GM12878 (cell line): ENCODE measurements at regions not wholly inside any gene's neighbourhood (a gene's known extent, or its start where the extent isn't known, plus 50 kb on each side); places are given as distances from the start of the nearest gene placed in this dataset.

Source experiments
- ATAC-seq: fragments of 200-7000 bp; cut with Tn5 transposase; 3 replicates; pipeline ENCODE4 v1.9.1; 2020; ENCODE audit warnings: mild to moderate bottlenecking, moderate library complexity
- BruUV-seq: library from RNA; stranded (reverse); fragments of 400-500 nt; replicated peaks from 2 replicates; lab custom pipeline; 2021; lab: Mats Ljungman, UMichigan
- CTCF ChIA-PET: fragments of 300-600 bp; sonication (Branson Sonifier 250); formaldehyde crosslinking; extraction: SDS; loops from one replicate; lab custom pipeline; 2021; ENCODE audit warnings: inconsistent platforms; lab: Yijun Ruan, JAX
- POLR2A ChIA-PET: fragments of 350-600 bp; formaldehyde crosslinking; extraction: SDS; loops from one replicate; lab custom pipeline; 2021; ENCODE audit warnings: inconsistent platforms; lab: Charles Lee
- RAD21 ChIA-PET: fragments of 300-600 bp; sonication (Branson Sonifier 250); formaldehyde crosslinking; loops from one replicate; lab custom pipeline; 2023; ENCODE audit warnings: antibody characterized with exemption; ENCODE audit not compliant: unreplicated experiment; lab: Charles Lee
- SMC1A ChIA-PET: fragments of 300-600 bp; sonication (Branson Sonifier 250); formaldehyde crosslinking; loops from one replicate; lab custom pipeline; 2023; ENCODE audit not compliant: unreplicated experiment, uncharacterized antibody; lab: Charles Lee
- DNase-seq: peaks from one replicate; pipeline ENCODE4 v3.0.0-alpha.2; 2011; ENCODE audit warnings: low read depth, low spot score
- FAIRE-seq: peaks from 3 replicates; lab custom pipeline; 2011; peaks lifted over from hg19 to GRCh38; lab: Jason Lieb, UNC
- H2AFZ ChIP-seq: 2 replicates; pipeline ENCODE4 v1.6.0; 2011; ENCODE audit warnings: low read depth, low read length, control low read depth; ENCODE audit not compliant: control insufficient read depth
- H3K27ac ChIP-seq: 2 replicates; pipeline ENCODE4 v1.5.1; 2011; ENCODE audit warnings: control low read depth; ENCODE audit not compliant: control insufficient read depth, insufficient read depth
- H3K27me3 ChIP-seq, 2 experiments: replicated peaks in 1 of 2; 2 replicates each; pipeline versions ENCODE4 v1.6.0 to v1.6.1; 2011; ENCODE audit warnings: low read length in 1 of 2; ENCODE audit not compliant: control insufficient read depth in 2 of 2, insufficient read depth in 2 of 2
- H3K36me3 ChIP-seq, 2 experiments: 2 replicates each; pipeline ENCODE4 v1.5.1; 2011; ENCODE audit warnings: low read length in 1 of 2; ENCODE audit not compliant: control insufficient read depth in 2 of 2, insufficient read depth in 2 of 2
- H3K4me1 ChIP-seq: 2 replicates; pipeline ENCODE4 v1.6.1; 2011; ENCODE audit warnings: mild to moderate bottlenecking, low read length, moderate library complexity, mixed read lengths; ENCODE audit not compliant: control insufficient read depth, insufficient read depth
- H3K4me2 ChIP-seq: 2 replicates; pipeline ENCODE4 v1.6.0; 2011; ENCODE audit warnings: control low read depth; ENCODE audit not compliant: control insufficient read depth, insufficient read depth
- H3K4me3 ChIP-seq: fragments of 200-600 bp; sonication (generic); 2 replicates; pipeline ENCODE4 v1.5.1; 2016
- H3K79me2 ChIP-seq: 2 replicates; pipeline ENCODE4 v1.6.0; 2011; ENCODE audit warnings: low read length; ENCODE audit not compliant: control insufficient read depth, insufficient read depth
- H3K9ac ChIP-seq: 2 replicates; pipeline ENCODE4 v1.8.0; 2011; ENCODE audit warnings: low read length, control low read depth, mixed read lengths; ENCODE audit not compliant: control insufficient read depth, insufficient read depth
- H3K9me3 ChIP-seq: replicated peaks from 3 replicates; pipeline ENCODE4 v1.5.1; 2011; ENCODE audit warnings: mild to moderate bottlenecking, low read length; ENCODE audit not compliant: control insufficient read depth, insufficient read depth
- H4K20me1 ChIP-seq: 2 replicates; pipeline ENCODE4 v1.6.0; 2011; ENCODE audit not compliant: control insufficient read depth, insufficient read depth
- ATF7 ChIP-seq: fragments of 450-650 bp; IDR thresholded peaks from 2 replicates; pipeline ENCODE4 v1.6.1; 2016; ENCODE audit warnings: low read depth, mild to moderate bottlenecking
- CHD4 ChIP-seq: fragments of 200-600 bp; sonication (generic); IDR thresholded peaks from 2 replicates; pipeline ENCODE4 v1.6.1; 2016; ENCODE audit warnings: mild to moderate bottlenecking
- DPF2 ChIP-seq: fragments of 450-650 bp; IDR thresholded peaks from 2 replicates; pipeline ENCODE4 v1.6.1; 2017; ENCODE audit warnings: mild to moderate bottlenecking
- EP300 ChIP-seq, 2 experiments: fragments of 150-350 bp in 1 of 2; IDR thresholded peaks; 2 replicates each; pipeline ENCODE4 v1.6.1; 2011 to 2012; ENCODE audit warnings: low read depth in 2 of 2, low read length in 2 of 2, borderline replicate concordance in 1 of 2, improper control_type of control experiment in 1 of 2, inconsistent platforms in 1 of 2; ENCODE audit not compliant: control insufficient read depth in 1 of 2
- IRF4 ChIP-seq: IDR thresholded peaks from 2 replicates; pipeline ENCODE4 v1.6.1; 2011; ENCODE audit warnings: low read depth, low read length
- KAT2A ChIP-seq: conservative IDR thresholded peaks from 2 replicates; pipeline ENCODE4 v1.6.1; 2011; ENCODE audit warnings: low read depth, low read length; ENCODE audit not compliant: control insufficient read depth
- MEF2A ChIP-seq: IDR thresholded peaks from 2 replicates; pipeline ENCODE4 v1.6.1; 2011; ENCODE audit warnings: low read depth, mild to moderate bottlenecking, low read length, moderate library complexity; ENCODE audit not compliant: insufficient read depth
- MTA2 ChIP-seq: fragments of 450-650 bp; IDR thresholded peaks from 2 replicates; pipeline ENCODE4 v1.6.1; 2016; ENCODE audit warnings: low read depth, mild to moderate bottlenecking, moderate library complexity
- MYC ChIP-seq: IDR thresholded peaks from 2 replicates; pipeline ENCODE4 v1.6.1; 2011; ENCODE audit warnings: mild to moderate bottlenecking, low read length, moderate library complexity, inconsistent platforms; ENCODE audit not compliant: insufficient read depth, insufficient replicate concordance, insufficient read length, severe bottlenecking
- NFYA ChIP-seq: IDR thresholded peaks from 2 replicates; pipeline ENCODE4 v1.6.1; 2011; ENCODE audit warnings: low read depth, mild to moderate bottlenecking, low read length, improper control_type of control experiment, borderline replicate concordance
- PAX5 ChIP-seq: IDR thresholded peaks from 2 replicates; pipeline ENCODE4 v1.6.1; 2011; ENCODE audit warnings: low read depth, low read length, borderline replicate concordance
- SIX5 ChIP-seq: IDR thresholded peaks from 2 replicates; pipeline ENCODE4 v1.6.1; 2011; ENCODE audit warnings: mild to moderate bottlenecking, low read depth, low read length, moderate library complexity; ENCODE audit not compliant: severe bottlenecking
- STAT1 ChIP-seq: fragments of 450-650 bp; conservative IDR thresholded peaks from 2 replicates; pipeline ENCODE4 v1.6.1; 2014; ENCODE audit warnings: antibody characterized with exemption, mild to moderate bottlenecking
- ZBED1 ChIP-seq: IDR thresholded peaks from 2 replicates; pipeline ENCODE4 v1.6.1; 2016; ENCODE audit warnings: borderline replicate concordance
- ZNF207 ChIP-seq: fragments of 450-650 bp; IDR thresholded peaks from 2 replicates; pipeline ENCODE4 v1.6.1; 2014; ENCODE audit warnings: antibody characterized with exemption, mild to moderate bottlenecking, borderline replicate concordance
- ZSCAN29 ChIP-seq: fragments of 450-650 bp; IDR thresholded peaks from 2 replicates; pipeline ENCODE4 v1.6.1; 2017; ENCODE audit warnings: mild to moderate bottlenecking, moderate library complexity
- WGBS: methylation state at CpG from one replicate; pipeline ENCODE4 v1.1.6; 2016; ENCODE audit warnings: low lambda C conversion rate; ENCODE audit not compliant: insufficient replicate concordance, insufficient coverage; ENCODE audit errors: missing lambda C conversion rate; 5-methylcytosine and 5-hydroxymethylcytosine counted together
- in situ Hi-C: fragments of 300-500 bp; cut with MboI; formaldehyde crosslinking; loops from 9 replicates; pipeline ENCODE4 v1.14.3; 2018; ENCODE audit warnings: mixed read lengths
- intact Hi-C: fragments of 100-400 bp; cut with micrococcal nuclease; formaldehyde crosslinking; loops from one replicate; pipeline ENCODE4 v1.14.2; 2022; ENCODE audit not compliant: unreplicated experiment
- TF ChIP-seq, protein P1 (sequence below): IDR thresholded peaks from 2 replicates; pipeline ENCODE4 v1.6.1; 2012; ENCODE audit warnings: mild to moderate bottlenecking, low read depth, low read length
- TF ChIP-seq, protein P2 (sequence below), 3 experiments: IDR thresholded peaks in 2 of 3; conservative IDR thresholded peaks in 1 of 3; 2 replicates each; pipeline ENCODE4 v1.5.1; 2011; ENCODE audit warnings: low read depth in 3 of 3, low read length in 3 of 3, mild to moderate bottlenecking in 3 of 3, control low read depth in 2 of 3, moderate library complexity in 2 of 3, inconsistent platforms in 1 of 3, mixed read lengths in 1 of 3; ENCODE audit not compliant: control insufficient read depth in 2 of 3, insufficient read depth in 1 of 3; ENCODE audit errors: extremely low read depth in 1 of 3
- TF ChIP-seq, protein P3 (sequence below): IDR thresholded peaks from 2 replicates; pipeline ENCODE4 v1.6.1; 2011; ENCODE audit warnings: borderline replicate concordance, low read depth, mild to moderate bottlenecking, moderate library complexity, mixed read lengths, low read length; ENCODE audit not compliant: insufficient read depth; ENCODE audit errors: extremely low read length

DNA sequence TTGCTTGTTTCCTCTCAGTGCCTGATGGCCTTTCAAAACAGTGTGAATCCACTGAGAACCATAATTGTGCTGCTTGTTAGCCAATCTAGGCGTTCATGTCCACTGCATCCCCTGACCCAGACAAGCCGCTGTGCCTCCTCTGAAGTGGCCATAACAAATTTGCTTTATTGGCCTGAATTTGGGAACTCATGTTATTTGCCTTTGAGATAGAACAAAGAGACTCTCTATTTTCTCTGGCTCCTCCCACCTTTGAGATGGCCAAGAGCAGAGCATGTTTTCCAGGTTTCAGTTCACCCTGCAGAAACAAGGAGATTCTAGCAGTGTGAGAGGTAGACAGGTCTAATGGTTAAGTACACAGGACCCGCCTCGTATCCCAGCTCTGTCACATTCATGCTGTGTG lies 723.9 kb downstream of the MED13L start:
- no TSS peak for BruUV-seq
- intact Hi-C loops, result no loop called here
- Histone ChIP-seq H3K4me2 (no peak overlapping the region), H3K9me3 (no peaks in the 10 kb centered on the region), H2AFZ (no peak overlapping the region), H3K9ac (no peak overlapping the region), H3K4me3 (no peak overlapping the region), H3K27me3 (no peaks in the 10 kb centered on the region), H3K4me1 (no peaks in the 10 kb centered on the region), H4K20me1 (no peaks in the 10 kb centered on the region), H3K27ac (no peak overlapping the region), H3K36me3 (no peaks in the 10 kb centered on the region), H3K79me2 (no peaks in the 10 kb centered on the region)
- POLR2A ChIA-PET, result no interaction called here
- FAIRE-seq (no peak), DNase-seq (no peak), ATAC-seq (no peak)
- RAD21 ChIA-PET, result no interaction called here
- SMC1A ChIA-PET, result no interaction called here
- WGBS, result 34% methylated on average over 4 of the region's 4 CpGs
- in situ Hi-C loops, result no loop called here
- CTCF ChIA-PET, result no interaction called here
- no peak for TF ChIP-seq MTA2
- no peak for TF ChIP-seq ZNF207
- TF ChIP-seq EP300 (IDR thresholded peaks at IDR 0.05; ENCODE audit: borderline replicate concordance in 1 of 2, control insufficient read depth in 1 of 2, low read depth in 2 of 2, low read length in 2 of 2), result no peak
- TF ChIP-seq, protein P1, sequence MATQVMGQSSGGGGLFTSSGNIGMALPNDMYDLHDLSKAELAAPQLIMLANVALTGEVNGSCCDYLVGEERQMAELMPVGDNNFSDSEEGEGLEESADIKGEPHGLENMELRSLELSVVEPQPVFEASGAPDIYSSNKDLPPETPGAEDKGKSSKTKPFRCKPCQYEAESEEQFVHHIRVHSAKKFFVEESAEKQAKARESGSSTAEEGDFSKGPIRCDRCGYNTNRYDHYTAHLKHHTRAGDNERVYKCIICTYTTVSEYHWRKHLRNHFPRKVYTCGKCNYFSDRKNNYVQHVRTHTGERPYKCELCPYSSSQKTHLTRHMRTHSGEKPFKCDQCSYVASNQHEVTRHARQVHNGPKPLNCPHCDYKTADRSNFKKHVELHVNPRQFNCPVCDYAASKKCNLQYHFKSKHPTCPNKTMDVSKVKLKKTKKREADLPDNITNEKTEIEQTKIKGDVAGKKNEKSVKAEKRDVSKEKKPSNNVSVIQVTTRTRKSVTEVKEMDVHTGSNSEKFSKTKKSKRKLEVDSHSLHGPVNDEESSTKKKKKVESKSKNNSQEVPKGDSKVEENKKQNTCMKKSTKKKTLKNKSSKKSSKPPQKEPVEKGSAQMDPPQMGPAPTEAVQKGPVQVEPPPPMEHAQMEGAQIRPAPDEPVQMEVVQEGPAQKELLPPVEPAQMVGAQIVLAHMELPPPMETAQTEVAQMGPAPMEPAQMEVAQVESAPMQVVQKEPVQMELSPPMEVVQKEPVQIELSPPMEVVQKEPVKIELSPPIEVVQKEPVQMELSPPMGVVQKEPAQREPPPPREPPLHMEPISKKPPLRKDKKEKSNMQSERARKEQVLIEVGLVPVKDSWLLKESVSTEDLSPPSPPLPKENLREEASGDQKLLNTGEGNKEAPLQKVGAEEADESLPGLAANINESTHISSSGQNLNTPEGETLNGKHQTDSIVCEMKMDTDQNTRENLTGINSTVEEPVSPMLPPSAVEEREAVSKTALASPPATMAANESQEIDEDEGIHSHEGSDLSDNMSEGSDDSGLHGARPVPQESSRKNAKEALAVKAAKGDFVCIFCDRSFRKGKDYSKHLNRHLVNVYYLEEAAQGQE, result no peak
- TF ChIP-seq KAT2A, result no peak
- no peak for TF ChIP-seq ZSCAN29
- TF ChIP-seq MEF2A, result no peak
- TF ChIP-seq NFYA, result no peak
- no peak for TF ChIP-seq STAT1
- no peak for TF ChIP-seq IRF4
- TF ChIP-seq CHD4, result no peak
- TF ChIP-seq, protein P2, sequence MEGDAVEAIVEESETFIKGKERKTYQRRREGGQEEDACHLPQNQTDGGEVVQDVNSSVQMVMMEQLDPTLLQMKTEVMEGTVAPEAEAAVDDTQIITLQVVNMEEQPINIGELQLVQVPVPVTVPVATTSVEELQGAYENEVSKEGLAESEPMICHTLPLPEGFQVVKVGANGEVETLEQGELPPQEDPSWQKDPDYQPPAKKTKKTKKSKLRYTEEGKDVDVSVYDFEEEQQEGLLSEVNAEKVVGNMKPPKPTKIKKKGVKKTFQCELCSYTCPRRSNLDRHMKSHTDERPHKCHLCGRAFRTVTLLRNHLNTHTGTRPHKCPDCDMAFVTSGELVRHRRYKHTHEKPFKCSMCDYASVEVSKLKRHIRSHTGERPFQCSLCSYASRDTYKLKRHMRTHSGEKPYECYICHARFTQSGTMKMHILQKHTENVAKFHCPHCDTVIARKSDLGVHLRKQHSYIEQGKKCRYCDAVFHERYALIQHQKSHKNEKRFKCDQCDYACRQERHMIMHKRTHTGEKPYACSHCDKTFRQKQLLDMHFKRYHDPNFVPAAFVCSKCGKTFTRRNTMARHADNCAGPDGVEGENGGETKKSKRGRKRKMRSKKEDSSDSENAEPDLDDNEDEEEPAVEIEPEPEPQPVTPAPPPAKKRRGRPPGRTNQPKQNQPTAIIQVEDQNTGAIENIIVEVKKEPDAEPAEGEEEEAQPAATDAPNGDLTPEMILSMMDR (IDR thresholded peaks at IDR 0.05 in 2 of 3, conservative IDR thresholded peaks at IDR 0.05 in 1 of 3; ENCODE audit: control insufficient read depth in 2 of 3, extremely low read depth in 1 of 3, insufficient read depth in 1 of 3, low read depth in 3 of 3, low read length in 3 of 3), result no peak
- no peak for TF ChIP-seq MYC
- no peak for TF ChIP-seq ZBED1
- TF ChIP-seq, protein P3, sequence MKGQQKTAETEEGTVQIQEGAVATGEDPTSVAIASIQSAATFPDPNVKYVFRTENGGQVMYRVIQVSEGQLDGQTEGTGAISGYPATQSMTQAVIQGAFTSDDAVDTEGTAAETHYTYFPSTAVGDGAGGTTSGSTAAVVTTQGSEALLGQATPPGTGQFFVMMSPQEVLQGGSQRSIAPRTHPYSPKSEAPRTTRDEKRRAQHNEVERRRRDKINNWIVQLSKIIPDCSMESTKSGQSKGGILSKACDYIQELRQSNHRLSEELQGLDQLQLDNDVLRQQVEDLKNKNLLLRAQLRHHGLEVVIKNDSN, result no peak
- TF ChIP-seq ATF7, result no peak
- TF ChIP-seq PAX5, result no peak
- TF ChIP-seq DPF2, result no peak
- TF ChIP-seq SIX5, result no peak
